HG03378 (cell line): ENCODE measurements at regions not wholly inside any gene's neighbourhood (a gene's known extent, or its start where the extent isn't known, plus 50 kb on each side); places are given as distances from the start of the nearest gene placed in this dataset.

Experiments
- ATAC-seq: cut with Tn5 transposase; IDR thresholded peaks from one replicate; pipeline ENCODE4 v1.9.1; 2021; ENCODE audit warnings: mild to moderate bottlenecking, moderate library complexity; ENCODE audit not compliant: unreplicated experiment

DNA sequence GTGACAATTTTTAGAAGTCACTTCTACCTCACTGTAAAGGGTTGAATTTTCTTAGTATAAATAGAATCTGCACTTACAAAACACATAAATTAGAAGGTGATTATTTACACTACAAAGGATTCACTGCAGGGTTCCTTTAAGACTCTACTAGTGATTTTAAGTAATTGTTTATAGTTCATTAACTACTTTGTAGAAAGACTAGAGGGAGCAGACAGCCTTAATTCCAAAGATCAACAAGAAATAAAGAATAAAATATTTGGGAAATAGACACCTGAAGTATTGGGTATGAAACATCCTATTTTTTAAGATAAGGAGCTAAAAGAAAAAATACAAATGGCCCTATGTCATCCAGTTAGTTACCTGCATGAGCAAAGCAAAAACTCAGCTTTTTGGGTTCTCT is 360.5 kb upstream of the ALCAM start:
- no peak for ATAC-seq

DNA sequence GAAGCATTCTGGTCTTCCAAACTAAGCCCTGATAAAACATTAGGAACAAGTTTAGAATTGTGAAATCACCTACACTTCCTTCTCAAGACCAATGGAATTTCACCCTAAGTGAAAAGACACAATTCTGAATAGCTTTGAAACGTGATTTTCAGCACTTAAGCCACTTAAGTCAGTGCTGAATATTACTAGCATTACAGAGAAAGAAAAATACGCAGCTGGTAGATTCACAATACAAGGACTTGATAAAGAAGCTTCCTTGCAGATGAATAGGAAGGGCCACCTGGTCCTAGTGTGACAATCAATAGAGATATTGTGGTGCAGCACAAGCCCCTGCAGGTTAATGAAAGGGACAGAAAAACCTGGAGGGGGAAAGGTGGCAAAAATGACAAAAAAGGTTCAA is 353.1 kb upstream of the ALCAM start:
- ATAC-seq = no peak

DNA sequence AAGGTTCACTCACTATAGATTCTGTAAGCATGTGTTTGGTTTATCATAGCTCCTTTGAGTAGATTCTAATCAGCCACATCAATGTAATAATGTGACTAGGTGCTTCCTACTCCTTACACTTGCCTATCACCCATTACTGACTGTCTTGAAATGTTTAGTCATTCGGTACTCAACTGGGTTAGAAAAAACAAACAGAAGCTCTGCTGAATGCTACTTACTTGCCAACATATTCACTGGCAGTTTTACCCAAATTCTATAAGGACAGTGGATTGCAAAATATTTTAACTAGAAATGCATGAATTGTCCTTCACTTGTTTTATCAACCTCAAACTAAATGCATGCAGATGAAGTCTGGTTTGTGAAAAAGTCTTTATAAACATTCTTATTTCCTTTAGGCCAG is 352.1 kb upstream of the ALCAM start:
- no peak for ATAC-seq

DNA sequence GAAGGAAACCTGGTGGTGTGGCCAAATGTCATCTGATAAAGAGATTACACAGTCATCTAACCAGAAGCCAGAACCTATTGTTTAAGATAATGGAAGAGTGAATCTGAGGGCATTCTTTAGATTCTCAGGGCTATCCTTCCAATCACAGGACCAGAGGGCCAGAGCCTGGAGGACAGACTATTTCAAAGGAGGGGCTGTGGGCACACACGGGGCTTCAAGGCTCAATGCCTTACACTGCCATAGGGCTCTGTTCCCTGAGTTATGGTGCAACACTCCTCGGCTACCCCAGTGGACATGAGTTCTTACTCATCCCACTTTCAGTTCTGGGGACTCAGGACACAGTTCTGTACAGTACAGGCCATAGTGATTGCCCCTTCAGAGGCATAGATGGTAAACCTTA is 343.9 kb upstream of the ALCAM start:
- no peak for ATAC-seq

DNA sequence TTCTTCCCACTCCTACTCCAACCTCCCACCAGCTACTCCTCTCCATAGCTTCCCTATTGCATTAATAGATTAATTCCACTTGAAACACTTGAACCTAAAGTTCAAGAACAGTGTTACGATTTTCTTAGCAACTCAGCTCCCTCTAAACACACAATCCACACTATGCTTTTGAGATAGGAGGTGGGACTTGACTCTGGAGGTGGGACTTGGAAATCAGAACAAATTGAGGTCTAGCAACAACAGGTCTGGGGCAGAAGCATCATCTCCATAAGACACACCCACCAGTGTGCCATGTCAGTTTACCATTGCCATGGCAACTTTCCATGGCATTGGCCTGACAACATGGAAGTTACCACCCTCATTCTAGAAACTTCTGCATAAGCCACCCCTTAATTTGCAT is 336.5 kb upstream of the ALCAM start:
- no peak for ATAC-seq

DNA sequence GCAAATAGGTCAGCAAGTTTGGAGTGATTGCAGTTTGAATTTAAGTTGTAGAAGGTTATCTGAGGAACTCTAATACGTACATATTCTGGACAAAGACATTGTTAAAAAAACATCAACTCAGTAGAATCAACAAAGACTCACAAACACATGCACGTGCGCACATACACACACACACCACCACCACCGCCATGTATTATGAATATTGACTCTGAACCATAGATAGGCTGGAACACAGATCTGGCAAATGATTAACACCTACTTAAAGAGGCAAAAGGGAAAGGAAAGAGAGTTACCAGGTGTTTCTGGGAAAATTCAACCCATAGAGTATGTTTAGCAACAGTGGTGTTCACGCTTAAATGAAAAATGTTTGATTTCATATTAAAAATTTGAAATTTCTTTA is 334.2 kb upstream of the ALCAM start:
- ATAC-seq = no peak

DNA sequence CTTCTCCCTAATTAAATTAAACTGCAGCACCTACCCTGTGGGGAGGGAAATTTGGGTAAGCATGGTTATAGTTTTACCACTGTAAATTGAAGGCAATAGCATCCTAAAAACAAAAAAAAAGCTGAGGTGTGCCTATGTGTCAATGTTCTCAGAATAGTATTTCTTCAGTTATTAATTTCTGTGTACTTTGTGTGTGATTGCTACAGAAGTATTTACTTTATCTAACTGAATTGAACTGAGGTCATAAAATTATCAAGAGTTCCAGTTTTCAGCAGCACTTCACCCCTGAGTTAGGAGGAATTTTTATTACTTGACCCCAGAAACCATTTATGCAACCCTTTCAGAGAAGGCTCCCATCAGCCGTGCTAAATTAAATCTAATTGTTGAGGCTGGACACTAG is 333.6 kb upstream of the ALCAM start:
- no peak for ATAC-seq

DNA sequence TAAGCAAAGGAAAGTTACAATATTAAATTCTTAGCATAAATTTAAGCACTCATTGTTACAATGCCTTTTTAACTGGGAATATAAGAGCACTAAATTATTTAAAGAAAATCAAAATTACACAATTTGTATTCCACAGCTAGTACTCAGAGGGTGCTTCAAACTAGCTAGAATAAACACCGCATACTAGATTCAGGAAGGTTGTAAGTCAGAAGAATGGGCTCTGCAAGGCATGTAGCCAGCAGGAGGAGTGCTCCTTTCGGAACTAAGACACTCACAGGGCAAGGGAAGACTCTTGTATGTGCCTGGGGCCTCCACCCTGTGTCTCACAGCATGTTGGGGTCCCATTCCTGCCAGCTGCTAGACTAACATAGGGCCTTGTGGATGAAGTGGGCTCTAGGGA is 327.7 kb upstream of the ALCAM start:
- ATAC-seq = no peak

DNA sequence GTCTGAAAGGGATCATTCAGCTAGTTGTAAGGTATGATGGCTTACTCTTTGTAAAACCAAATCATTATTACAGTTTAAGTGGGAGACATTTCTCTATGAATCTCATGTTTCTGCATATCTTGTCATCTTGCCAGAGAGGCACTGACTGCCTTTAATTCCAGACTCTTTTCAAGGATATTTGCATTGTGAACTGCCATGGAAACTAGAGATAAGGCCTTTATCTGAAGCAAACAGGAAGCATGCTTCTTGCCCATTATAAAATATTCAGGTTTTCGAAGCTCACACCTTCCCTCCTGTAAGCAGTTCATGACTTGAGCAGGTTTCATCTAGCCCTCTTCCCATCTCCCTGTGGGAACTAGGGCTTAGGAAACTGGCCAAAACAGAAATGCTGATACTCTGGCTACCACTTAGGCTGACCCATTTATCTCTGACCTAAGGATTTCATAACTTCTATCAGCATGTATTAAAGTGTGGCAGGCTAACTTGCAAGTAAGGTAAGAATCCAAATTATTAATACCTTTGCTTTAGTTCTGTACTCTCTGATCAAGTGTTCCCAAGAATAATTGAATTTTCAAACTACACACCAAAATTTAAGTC is 326.6 kb upstream of the ALCAM start:
- ATAC-seq = no peak

DNA sequence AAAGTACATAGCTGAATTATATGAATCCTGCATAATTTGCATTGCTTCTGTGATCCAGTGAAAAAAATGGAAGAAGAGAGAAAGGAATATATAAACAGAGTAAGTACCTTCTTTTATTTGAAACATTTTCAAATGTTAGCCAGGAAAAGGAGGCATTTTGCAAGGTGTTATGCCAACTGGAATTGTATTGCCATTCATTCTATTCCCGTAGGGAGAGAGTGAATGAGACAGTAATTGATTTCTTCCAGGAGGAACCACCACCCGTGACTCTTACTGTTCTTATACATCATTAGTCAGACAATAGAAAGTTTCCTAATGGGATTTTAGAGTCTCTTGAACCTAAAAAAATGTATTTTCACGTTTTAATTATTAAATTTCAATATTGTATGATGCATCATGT is 324.1 kb upstream of the ALCAM start:
- ATAC-seq = no peak

DNA sequence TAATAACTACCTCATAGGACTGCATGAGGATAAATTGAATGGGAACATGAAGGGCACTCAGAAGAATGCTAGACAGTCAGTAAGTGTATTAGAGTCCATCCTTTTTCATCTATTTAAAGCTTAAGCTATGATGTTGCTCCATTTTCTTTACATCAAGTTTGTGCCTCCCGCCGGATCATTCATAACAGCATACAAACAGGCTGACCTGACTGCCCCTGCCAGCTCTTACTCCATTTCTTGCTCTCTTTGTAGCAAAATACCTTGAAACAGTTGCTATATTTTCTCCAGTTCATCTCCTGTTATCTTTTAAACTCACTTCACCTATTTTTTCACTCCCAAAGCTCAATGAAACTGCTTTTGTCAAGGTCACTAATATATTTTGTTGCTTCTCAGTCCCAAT is 315.6 kb upstream of the ALCAM start:
- ATAC-seq = no peak

DNA sequence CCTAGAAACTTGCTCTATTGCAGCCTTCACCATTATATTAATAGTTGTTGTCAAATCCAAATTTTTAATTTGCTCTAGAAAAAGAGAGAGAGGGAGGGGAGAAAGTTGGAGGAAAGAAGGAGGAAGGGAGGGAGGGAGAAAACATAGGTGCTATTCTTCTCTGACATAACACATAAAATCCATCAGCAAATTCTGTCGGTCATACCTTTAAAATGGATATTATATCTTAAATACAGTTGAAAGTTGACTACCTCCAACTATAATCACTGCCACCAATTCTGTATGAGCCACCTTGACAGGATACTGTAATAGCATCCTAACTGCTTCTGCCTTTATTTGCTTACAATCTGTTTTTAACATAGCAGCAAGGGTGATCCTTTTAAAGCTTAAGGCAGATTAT is 314.7 kb upstream of the ALCAM start:
- ATAC-seq = no peak

DNA sequence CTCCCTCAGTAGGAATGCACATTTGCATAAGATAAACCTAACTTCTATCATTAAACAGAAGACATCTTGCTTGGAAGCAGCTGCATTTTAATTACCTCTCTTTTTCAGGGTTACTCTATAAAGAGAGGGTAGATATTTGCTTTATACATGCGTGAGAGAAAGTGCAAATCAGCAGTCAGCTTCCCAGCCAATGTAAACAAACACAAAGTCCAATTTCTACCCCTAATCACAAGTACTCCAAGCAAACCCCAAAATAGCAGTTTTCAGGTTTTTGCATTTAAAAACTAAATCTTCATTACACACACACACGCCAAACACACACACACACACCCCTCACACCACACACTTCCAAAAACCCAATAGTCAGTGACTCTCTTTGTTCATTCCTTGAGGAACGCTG is 303.9 kb upstream of the ALCAM start:
- no peak for ATAC-seq

DNA sequence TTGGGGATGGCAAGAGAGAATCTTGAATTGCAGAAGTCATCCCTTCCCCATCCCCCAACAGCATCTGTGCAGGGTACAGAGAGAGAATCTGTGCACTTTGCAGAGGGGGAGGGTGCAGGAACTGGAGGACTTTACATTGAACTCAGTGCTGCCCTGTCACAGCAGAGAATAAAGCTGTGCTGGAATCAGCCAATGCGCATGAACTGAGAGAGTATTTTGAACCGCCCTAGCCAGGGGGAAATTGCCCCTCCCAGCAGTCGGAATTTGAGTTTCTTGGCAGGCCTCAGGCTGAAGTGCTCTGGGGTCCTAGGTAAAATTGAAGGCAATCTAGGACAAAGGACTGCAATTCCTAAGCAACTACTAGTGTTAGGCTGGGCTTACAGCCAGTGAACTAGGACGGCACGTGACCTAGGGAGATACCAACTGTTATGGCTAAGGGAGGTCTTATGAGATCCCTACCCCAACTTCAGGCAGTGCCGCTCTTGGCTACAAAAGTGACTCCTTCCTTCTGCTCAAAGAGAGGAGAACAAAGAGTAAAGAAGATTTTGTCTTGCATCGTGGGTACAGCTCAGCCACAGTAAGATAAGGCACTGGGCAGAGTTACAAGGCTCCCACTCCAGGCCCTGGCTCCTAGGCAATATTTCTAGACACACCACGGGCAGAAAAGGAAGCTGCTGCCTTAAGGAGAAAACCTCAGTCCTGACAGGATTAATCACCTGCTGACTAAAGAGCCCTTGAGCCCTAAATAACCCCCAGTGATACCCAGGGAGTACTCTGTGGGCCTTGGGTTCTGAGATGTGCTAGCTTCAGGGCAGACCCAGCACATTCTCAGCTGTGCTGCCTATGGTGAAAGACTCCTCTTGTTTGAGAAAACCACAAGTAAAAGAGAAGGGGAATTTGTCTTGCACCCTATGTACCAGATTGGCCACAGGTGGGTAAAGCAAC is 300.5 kb upstream of the ALCAM start:
- no peak for ATAC-seq

DNA sequence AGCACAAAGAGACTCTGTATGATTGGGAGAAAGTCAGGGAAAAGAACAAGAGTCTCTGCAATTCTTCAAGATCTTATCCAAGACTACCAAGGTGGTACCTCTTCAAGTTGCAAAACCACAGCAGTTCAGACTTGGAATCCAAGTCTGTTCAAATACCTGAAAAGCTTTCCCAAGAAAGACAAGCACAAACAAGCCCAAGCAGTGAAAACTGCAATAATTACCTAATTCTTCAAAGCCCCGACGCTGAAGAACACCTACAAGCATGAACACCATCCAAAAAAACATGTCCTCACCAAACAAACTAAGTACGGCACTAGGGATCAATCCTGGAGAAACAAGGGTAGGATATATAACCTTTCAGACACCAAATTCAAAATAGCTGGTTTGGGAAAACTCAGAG is 299.3 kb upstream of the ALCAM start:
- ATAC-seq = no peak

DNA sequence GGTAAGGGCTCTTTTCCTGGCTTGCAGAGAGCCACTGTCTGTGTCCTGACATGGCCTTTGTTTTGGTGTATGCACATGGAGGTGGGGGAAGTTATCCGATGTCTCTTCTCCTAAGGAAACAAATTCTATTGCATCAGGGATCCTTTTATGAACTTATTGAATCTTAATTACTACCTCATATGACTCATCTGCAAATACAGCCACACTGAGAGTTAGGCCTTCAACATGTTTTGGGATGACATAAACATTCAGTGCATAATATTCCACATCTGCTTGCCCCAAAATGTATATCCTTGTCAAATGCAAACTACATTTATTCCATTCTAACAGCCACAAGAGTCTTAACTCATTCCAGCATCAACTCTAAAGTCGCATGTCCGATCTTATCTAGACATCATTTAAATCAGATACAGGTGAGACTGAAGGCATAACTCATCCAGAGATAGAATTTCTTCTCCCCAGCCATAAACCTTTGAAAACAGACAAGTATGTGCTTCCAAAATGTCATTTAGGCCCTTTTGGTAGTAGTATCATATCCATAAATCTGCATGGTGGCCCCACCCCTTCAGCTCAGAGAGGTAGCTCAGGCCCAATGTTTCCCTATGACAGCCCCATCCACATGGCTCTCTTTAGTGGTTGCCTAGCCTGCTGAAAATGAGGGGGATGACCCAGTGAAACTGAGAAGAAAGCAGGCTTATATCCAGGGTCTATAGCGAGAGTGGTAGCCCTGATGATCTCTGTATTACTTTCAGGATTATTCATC is 289.5 kb upstream of the ALCAM start:
- ATAC-seq = no peak

DNA sequence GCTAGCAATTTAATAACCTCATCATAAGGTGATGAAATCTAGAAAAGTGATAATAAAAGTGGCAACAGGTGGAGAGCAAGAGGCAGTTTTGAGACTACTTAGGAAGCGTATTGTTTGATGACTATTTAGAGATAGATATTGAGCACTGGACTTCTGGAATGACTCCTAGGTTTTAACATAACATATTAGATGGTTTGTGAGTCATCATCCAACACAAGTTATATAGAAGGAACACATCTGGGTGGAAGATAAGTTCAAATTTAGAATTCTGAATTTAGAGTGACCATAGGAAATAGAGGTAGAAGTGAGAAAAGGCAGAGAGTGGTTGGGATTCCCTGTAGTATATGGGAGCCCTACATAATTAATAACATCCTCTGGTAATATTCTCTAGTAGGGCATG is 282.8 kb upstream of the ALCAM start:
- no peak for ATAC-seq

DNA sequence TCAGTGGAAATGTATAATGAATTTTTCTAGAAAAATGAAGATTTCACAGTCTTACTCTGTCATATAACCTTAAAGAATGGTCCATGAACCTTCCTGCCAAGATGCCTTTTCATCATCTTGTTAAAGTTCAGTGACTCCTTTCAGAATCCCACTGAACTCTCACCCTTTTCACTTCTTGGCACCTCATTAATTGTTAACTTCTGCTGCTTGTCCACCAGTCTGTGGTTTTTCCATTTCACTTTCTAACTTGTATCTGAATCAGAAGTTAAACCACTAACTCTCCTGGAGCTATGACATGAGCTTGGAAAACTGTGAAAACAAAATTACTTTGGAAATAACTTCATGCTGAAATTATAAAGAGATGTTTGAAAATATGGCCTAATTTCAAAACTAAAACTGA is 281.2 kb upstream of the ALCAM start:
- ATAC-seq = no peak

DNA sequence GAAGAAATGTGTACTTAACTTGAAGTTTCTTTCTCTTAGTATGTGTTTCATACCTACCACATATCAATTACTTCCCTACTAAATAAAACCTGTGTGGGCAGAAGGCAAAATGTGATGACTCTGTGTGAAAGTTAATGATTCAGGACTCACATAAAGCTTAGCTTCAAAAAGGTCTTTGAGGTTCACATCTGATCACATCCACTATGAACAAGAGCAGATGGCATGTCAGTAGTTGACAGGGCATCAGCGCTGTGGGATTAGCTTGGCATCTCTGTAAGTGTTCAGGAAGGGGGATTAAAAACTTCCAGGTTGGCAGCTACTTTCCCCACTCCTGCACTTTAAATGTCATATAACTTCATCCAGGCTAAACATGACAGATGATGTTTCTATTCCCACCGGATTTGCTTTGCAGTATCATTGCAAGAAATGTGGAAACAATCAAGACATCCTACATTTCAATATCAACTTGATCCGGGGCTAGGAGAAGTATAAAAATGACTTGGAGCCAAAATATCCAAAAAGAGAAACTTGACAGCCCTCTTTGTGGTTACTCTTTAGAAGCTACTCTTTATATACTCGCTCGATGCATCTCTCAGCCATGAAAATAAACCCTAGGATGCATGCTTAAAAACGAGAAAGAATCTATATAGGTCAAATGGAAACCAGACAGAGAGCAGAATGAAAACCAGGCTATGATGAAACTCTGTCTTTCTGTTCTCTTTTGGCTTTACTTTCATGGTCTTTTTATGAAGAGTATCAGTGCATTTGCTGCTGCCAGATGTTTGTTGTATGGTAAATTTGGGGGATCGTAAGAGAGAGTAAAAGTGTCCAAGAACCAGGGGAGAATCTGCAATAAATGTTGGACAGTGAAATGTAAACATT is 273.1 kb upstream of the ALCAM start:
- no peak for ATAC-seq

DNA sequence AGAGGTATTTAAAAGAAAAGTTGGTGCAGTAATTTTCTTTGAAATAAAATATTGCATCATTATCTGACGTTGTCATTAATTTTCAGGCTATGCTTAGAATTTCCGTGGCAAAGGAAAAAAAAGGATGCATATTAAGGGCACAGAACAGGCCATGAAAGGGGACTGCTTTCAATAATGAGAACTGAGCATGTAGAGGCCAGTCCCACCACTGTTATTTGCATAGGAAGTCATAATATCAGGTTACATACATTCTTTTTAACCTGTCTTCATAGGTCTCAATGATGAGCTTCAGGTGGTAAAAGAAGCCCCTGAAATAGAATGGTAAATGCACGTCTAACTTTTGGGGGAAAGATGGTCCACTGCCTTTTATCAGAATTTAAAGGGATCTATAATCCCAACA is 272.1 kb upstream of the ALCAM start:
- ATAC-seq = no peak

DNA sequence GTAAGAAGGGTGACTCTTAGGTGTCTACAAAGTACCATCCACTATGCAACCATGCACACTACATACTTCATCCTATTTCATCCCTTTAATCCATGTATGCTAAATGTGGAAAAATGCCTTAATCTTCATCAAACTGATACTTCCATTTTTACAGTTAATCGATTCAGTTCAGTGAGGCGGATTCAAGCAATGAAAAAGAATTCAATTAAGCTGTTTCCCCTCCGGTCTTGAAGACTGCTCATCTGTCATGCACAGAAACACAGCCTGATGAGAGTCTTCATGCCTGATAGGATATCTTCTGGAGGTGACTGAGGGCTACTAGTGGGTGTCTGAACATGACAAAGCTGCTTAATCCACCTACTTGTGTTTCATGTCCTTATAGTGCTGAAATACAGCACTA is 270.6 kb upstream of the ALCAM start:
- no peak for ATAC-seq
